Ovary (tissue), 7 donors: ENCODE measurements at regions not wholly inside any gene's neighbourhood (a gene's known extent, or its start where the extent isn't known, plus 50 kb on each side); places are given as distances from the start of the nearest gene placed in this dataset.
"Not testable (repeated sequence)": the region's sequence is repeated elsewhere in the genome, so short reads cannot be mapped to it uniquely, and the experiment has no call there.

Experiments
- DNase-seq, 5 donors: peaks; one replicate each; pipeline ENCODE4 v3.0.0-alpha.2; 2019 to 2020
- H3K27ac ChIP-seq, 2 donors: fragments of 200-600 bp; one replicate each; pipeline versions ENCODE4 v1.5.1 to v1.8.0; 2019 to 2022
- H3K27me3 ChIP-seq: fragments of 200-600 bp; one replicate; pipeline ENCODE4 v1.8.0; 2022
- H3K36me3 ChIP-seq: fragments of 200-600 bp; sonication (generic); one replicate; pipeline ENCODE4 v1.5.1; 2019
- H3K4me1 ChIP-seq: one replicate; pipeline ENCODE4 v1.8.1; 2013; ENCODE audit warnings: mild to moderate bottlenecking, moderate library complexity; ENCODE audit not compliant: insufficient read depth
- H3K4me3 ChIP-seq: fragments of 200-600 bp; sonication (generic); one replicate; pipeline ENCODE4 v1.5.1; 2017
- H3K9me3 ChIP-seq, 2 donors: fragments of 200-600 bp in 1 of 2; sonication (generic) in 1 of 2; one replicate each; pipeline versions ENCODE4 v1.5.1 to v1.8.1; 2013 to 2019; ENCODE audit warnings: mild to moderate bottlenecking in 1 of 2, moderate library complexity in 1 of 2
- EP300 ChIP-seq: sonication (generic); formaldehyde crosslinking; IDR thresholded peaks from one replicate; pipeline ENCODE4 v1.6.1; 2017; ENCODE audit warnings: antibody characterized with exemption
- POLR2A ChIP-seq: fragments of 450-650 bp; IDR thresholded peaks from one replicate; pipeline ENCODE4 v1.6.1; 2017; ENCODE audit warnings: antibody characterized with exemption, mild to moderate bottlenecking, moderate library complexity
- WGBS, 3 donors: extraction: QIAGEN DNeasy Blood & Tissue Kit in 1 of 3; methylation state at CpG; one replicate each; pipeline versions ENCODE4 v1.1.5 to v1.1.7; 2013 to 2017; 5-methylcytosine and 5-hydroxymethylcytosine counted together
- intact Hi-C, 4 donors: fragments of 100-400 bp; cut with DNase I; formaldehyde crosslinking; loops; one replicate each; pipeline versions ENCODE4 v1.11.0 to v1.15.1; 2022 to 2023
- TF ChIP-seq, protein P1 (sequence below), 3 donors: fragments of 450-650 bp in 2 of 3; fragments of 200-600 bp in 1 of 3; IDR thresholded peaks; one replicate each; pipeline versions ENCODE4 v1.5.1 to v1.8.0; 2016 to 2022; ENCODE audit warnings: antibody characterized with exemption in 3 of 3, mild to moderate bottlenecking in 1 of 3
- donor health status: DM: no; HTN: no; CAD: no; lungs with moderate emphysema.
- donor health status: DM: no; HTN: no; CAD: no.
- donor health status: Bipolar disorder and iron deficiency.
- donor health status: DM: no; HTN: no; CAD: no.
- donor health status: DM: yes; HTN: yes; CAD: no.

DNA sequence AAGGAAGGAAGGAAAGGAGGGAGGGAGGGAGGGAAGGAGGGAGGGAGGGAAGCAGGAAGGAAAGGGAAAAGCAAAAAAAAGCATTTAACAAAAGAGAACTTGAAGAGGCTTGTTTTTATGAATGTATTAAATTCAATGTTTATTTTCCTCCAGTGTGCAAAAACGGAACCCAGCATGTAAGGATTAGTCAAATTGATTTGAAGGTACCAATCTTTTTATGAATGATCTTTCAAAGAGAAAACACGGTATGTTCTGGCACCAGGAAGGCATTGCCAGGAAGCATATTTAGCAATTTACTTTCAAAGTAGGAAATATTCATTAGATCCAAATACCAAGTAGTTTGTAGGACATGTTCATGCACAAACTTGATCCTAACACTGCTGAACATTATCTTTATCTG is 453.6 kb downstream of the PDGFC start:
- DNase-seq = no peak
- Histone ChIP-seq H3K4me3 (no peak overlapping the region), H3K27ac (no peak overlapping the region), H3K4me1 (no peaks in the 10 kb centered on the region), H3K36me3 (no peaks in the 10 kb centered on the region), H3K9me3 (no peaks in the 10 kb centered on the region), H3K27me3 (no peaks in the 10 kb centered on the region)
- 79 to 86% (median 85%) methylated on average over 2 of the region's 2 CpGs for WGBS, 3 donors
- intact Hi-C loops = no loop called here
- TF ChIP-seq, protein P1, sequence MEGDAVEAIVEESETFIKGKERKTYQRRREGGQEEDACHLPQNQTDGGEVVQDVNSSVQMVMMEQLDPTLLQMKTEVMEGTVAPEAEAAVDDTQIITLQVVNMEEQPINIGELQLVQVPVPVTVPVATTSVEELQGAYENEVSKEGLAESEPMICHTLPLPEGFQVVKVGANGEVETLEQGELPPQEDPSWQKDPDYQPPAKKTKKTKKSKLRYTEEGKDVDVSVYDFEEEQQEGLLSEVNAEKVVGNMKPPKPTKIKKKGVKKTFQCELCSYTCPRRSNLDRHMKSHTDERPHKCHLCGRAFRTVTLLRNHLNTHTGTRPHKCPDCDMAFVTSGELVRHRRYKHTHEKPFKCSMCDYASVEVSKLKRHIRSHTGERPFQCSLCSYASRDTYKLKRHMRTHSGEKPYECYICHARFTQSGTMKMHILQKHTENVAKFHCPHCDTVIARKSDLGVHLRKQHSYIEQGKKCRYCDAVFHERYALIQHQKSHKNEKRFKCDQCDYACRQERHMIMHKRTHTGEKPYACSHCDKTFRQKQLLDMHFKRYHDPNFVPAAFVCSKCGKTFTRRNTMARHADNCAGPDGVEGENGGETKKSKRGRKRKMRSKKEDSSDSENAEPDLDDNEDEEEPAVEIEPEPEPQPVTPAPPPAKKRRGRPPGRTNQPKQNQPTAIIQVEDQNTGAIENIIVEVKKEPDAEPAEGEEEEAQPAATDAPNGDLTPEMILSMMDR (IDR thresholded peaks at IDR 0.05) = no peak
- TF ChIP-seq EP300 (no peak), POLR2A (no peak)

DNA sequence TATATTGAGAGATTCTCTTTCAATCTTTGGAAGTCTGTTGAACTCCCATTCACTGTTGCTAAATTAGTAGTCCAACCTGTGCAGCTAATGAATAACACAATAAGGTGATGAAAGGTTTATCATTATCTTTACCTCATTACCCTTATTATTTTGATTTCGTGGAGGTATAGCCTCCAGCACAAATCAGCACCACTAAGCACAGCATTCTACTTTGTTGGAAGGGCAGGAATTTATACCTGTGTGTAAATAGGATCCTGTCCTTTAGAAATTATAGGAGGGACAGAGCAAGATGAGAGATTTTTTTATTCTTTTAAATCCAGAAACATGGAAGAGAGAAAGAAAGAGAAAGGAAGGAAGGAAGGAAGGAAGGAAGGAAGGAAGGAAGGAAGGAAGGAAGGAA is 454.1 kb downstream of the PDGFC start:
- intact Hi-C loops = no loop called here
- Histone ChIP-seq H3K36me3 (no peaks in the 10 kb centered on the region), H3K9me3 (no peaks in the 10 kb centered on the region), H3K4me3 (no peak overlapping the region), H3K27me3 (no peaks in the 10 kb centered on the region), H3K4me1 (no peaks in the 10 kb centered on the region), H3K27ac (no peak overlapping the region)
- DNase-seq = no peak
- TF ChIP-seq POLR2A (no peak), EP300 (no peak)
- TF ChIP-seq, protein P1 (IDR thresholded peaks at IDR 0.05) = no peak
- 73 to 82% (median 75%) methylated on average over 1 of the region's 1 CpG for WGBS, 3 donors

GRCh38 chr4:156516698-156517097 is 454.9 kb downstream of the PDGFC start:
- no peak overlapping the region for H3K4me3 ChIP-seq
- intact Hi-C loops = loop anchor here in 1 of 4 donors (1.0 kb wide), 1 partner anchor 22 kb away; no protein-coding TSS in a partner anchor
- WGBS, 3 donors = 92 to 100% (median 93%) methylated on average over 1 of the region's 1 CpG
- no peaks in the 10 kb centered on the region for H3K36me3 ChIP-seq
- no peaks in the 10 kb centered on the region for H3K4me1 ChIP-seq
- no peak for DNase-seq
- TF ChIP-seq EP300 (no peak), POLR2A (no peak)
- TF ChIP-seq, protein P1 (IDR thresholded peaks at IDR 0.05) = no peak
- H3K27ac ChIP-seq = no peak overlapping the region
- H3K9me3 ChIP-seq = no peaks in the 10 kb centered on the region
- H3K27me3 ChIP-seq = no peaks in the 10 kb centered on the region

DNA sequence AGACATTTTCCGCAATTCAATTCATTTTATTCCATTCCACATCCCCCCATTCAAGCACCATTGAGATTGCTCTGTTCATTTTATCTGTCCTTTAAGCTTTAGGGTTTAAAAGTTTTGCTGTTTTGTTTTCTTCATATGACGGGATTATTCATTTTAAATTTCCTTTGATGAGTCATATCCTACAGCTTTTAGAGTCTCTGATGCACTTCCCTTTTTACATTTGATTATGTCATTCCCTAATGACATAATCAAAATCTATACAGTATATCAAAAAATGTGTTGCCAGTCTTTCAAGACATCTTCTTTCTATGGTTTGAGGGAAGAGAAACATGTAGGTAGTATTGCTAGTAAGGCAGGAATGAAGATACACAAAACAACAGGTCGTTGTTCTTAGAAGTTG is 456.3 kb downstream of the PDGFC start:
- TF ChIP-seq EP300 (no peak), POLR2A (no peak)
- TF ChIP-seq, protein P1 (IDR thresholded peaks at IDR 0.05) = no peak
- no peak overlapping the region for H3K27ac ChIP-seq
- no peaks in the 10 kb centered on the region for H3K27me3 ChIP-seq
- no peaks in the 10 kb centered on the region for H3K36me3 ChIP-seq
- no peaks in the 10 kb centered on the region for H3K4me1 ChIP-seq
- intact Hi-C loops = no loop called here
- DNase-seq = no peak
- no peak overlapping the region for H3K4me3 ChIP-seq
- WGBS, 3 donors = 81 to 88% (median 88%) methylated on average over 3 of the region's 3 CpGs
- H3K9me3 ChIP-seq = no peaks in the 10 kb centered on the region

- Histone ChIP-seq H3K27me3 (no peaks in the 10 kb centered on the region), H3K9me3 (no peaks in the 10 kb centered on the region), H3K27ac (no peak overlapping the region), H3K4me1 (no peaks in the 10 kb centered on the region), H3K36me3 (no peaks in the 10 kb centered on the region), H3K4me3 (no peak overlapping the region)
- 28 to 31% (median 28%) methylated on average over 2 of the region's 2 CpGs for WGBS, 3 donors
- TF ChIP-seq, protein P1 (IDR thresholded peaks at IDR 0.05) = no peak
- TF ChIP-seq POLR2A (no peak), EP300 (no peak)
- intact Hi-C loops = no loop called here
- DNase-seq = no peak
Measured at GRCh38 chr4:156512622-156513021, 459.0 kb downstream of the PDGFC start.

DNA sequence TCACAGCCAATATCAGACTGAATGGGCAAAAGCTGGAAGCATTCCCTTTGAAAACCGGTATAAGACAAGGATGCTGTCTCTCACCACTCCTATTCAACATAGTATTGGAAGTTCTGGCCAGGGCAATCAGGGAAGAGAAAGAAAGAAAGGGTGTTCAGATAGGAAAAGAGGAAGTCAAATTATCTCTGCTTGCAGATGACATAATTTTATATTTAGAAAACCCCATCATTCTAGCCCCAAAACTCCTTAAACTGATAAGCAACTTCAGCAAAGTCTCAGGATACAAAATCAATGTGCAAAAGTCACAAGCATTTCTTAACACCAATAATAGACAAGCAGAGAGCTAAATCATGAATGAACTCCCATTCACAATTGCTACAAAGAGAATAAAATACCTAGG is 461.7 kb downstream of the PDGFC start:
- H3K4me3 ChIP-seq, H3K36me3 ChIP-seq, H3K9me3 ChIP-seq, intact Hi-C loops, H3K4me1 ChIP-seq, DNase-seq, H3K27ac ChIP-seq, H3K27me3 ChIP-seq: not testable (repeated sequence)
- WGBS, 3 donors = 87 to 97% (median 96%) methylated on average over 1 of the region's 1 CpG
